Hematopoietic multipotent progenitor cell treated with erythropoietin and hydrocortisone succinate and interleukin-3 and kit ligand, for 6 days (in vitro differentiated cells): ENCODE measurements at regions not wholly inside any gene's neighbourhood (a gene's known extent, or its start where the extent isn't known, plus 50 kb on each side); places are given as distances from the start of the nearest gene placed in this dataset.

Source experiments
- DNase-seq: peaks from one replicate; pipeline ENCODE4 v3.0.0-alpha.2; 2015

DNA sequence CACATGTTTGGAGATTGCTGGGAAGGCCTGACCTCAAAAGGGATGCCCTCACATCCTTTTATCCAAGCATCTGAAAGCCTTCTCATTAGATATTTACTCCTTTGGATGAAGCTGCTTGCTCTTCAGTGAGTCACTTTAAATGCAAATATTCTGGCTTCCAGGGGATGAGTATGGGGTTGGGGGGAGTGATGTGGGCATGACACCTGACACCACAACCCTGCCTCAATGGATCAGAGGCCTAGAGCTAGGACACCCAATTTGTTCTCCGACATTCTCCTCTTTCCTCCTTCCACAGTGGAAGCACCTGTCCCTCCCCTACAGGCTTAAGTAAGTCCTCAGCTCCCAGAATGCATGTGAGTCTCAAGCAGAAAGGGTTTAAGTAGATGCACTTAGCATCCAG lies 238.3 kb downstream of the OMA1 start:
- no peak for DNase-seq

DNA sequence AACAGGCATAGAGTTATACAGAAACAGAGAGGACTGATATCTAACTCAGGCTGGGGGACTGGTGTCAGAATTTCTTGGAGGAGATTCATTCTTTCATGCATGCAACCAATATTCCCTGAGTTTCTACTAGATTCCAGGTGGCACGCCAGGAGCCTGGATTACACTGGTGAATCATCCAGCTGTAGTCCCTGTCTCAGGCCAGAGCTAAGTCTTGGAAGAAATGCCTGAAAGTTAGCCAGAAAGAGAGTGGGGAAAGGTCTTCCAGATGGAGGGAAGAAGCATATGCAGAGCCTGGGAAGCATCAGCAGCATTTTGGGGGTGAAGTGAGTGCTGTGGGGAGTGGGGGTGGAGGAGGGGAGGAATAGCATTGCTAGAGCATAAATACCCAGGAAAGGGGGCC lies 239.1 kb downstream of the OMA1 start:
- no peak for DNase-seq

DNA sequence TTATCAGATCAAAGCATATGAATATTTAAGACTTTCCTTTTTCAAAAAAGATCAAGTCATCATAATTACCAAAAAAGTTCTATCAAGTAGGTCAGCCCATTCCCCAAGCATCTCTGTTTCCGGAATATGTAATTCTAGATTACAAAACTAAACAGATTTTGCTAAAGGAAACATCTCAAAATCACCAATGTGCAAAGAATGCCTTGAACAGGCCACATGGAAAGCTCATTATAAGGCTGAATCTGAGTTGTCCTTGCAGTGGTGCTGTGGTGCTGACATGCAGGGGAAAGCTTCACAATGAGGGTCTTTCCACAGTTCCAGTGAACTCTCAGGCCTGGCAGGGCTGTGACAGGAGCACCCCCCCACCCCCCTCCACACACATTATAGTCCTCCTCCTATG lies 240.9 kb downstream of the OMA1 start:
- no peak for DNase-seq

DNA sequence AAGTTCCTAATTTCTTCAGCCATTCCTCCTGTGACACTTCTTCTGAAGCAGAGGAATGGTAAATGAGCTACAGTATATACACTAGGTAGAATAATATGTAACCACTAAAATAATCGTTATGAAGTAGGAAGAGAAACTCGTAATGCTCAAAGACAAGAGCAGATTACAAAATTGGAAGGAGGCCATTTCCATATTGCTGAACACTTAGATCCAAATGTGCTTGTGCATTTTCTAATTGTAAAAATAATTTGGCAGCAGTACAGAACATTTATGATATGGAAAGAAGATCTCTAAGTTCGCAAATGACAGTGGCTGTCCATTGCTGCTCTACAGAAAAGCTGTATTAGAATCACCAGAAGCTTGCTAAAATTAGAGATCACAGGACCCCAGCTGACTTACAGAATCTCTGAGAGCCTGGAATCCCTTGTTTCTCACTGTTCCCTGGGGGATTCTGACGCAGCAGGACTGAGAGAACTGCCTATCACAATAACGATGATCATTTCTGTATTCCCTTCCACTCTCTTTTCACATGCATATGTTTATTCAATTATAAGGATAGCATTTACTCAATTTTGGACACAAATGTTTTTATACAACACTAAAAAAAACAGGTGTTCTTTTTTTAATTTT lies 242.1 kb downstream of the OMA1 start:
- DNase-seq, result no peak

DNA sequence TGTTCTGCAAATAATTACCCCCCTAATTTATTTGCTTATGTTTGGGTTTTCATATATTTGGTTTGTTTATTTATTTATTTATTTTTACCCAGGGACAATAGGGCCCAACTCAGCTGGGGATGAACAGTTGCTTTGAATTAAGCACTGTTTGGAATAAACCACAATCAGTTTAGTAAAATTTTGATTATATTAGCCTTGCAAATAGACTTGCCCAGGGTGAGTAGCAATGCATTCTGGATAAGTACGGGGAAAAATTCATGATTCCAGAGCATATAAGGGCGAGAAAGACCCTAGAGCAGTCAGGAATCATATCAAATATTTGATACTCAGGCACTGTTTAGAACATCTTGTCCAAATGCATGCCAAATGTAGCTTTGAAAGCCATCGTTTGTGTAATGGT lies 242.7 kb downstream of the OMA1 start:
- DNase-seq, result no peak

DNA sequence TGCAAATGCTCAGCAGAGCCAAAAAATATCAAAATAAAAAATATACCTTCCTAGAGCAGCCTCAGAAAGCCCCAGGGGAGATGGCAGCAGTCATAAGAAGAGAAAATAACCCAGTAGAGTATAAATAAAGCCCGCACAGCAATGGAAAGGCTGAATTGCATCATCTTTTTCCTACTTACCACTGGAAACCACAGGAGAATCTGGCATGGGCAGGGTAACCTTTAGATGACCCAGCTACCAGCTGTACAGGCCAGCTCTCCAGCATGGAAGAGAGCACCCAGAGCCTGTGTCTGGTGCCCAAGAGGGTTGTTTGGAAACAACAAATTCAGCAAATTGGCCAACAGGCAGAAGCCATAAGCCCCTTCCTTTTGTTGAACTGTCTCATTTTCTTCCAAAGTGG lies 253.1 kb downstream of the OMA1 start:
- DNase-seq, result no peak

DNA sequence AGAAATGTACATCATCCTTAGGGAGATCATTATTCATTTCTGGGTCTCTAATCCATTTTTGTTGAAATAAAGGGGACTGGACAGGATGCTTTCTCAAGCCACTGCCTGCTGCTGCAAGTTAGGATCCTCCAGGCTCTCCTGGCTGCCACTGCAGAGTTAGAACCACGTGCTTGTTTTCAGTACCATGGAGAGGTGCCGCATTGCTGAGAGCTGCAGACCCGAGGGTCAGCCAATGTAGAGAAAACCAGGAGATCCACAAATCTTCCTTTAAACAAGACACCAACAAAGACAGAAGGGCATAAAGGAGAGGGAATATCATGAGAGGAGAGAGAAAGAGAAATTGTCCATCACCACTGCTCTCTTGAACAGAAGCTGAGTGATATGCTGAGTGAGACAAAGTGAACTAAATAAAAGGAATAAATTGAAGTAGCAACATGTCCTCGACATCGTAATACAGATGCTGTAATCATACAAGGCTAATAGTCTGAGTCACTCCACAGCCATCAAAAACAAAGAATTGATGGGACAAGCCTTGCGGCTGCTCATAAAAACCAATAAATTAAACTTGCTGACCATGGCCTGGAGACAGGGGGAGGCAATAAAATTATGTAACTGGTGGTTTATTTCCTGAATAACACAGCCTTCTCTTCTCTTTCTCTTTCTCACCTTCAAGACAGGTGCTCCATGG lies 255.7 kb downstream of the OMA1 start:
- peak; percentile 36 for DNase-seq

DNA sequence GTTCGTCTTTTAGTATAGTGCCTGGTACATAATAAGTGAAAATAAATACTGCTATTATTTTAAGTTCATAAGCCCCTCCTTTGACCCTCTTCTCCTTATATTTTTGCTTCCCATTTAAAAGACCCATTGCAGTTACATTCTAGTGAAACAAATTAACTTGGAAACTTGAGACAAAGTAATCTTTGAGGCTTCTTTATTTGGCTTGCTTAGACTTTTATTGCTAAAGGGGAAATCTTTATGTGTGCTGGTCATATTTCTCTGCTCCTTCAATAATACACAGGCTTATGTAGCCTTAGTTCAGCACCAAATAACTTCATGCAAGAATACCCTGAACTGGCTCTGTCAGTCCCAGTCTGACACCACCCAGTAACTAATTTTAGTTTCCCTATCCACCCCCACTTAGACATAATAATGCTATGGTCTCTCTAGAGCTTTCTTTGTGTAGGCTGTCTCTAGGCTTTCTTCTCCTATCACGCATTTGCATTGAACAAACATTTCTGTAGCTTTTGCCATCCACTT lies 257.8 kb downstream of the OMA1 start:
- no peak for DNase-seq

DNA sequence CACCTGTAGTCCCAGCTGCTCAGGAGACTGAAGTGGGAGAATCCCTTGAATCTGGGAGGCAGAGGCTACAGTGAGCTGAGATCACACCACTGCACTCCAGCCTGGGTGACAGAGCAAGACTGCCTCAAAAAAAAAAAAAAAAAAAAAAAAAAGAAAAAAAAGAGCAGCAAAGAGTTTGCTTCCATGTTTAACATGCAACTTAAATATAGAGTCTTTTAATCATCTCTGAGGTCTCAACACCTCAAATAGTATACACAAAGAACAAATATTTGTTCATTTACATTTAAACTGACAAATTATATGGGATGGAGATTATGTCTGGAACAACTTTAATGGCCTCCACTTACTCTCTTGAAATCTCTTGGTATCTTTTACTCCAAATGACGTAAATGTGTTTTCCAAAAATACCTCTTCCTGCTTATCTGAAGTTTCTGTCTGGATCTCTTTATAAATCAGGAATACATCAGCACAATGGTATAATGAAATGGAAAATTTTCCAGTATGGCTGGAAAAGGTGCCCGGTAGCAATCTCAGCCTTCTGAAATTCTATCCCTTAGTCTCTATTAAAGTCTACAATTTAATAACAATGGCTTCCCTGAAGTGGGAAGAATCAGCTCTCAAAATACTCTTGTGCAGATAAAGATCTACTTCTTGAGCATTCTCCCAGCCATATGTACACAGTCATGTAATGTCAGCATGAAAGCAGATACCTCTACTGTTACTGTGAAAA lies 258.5 kb downstream of the OMA1 start:
- no peak for DNase-seq

DNA sequence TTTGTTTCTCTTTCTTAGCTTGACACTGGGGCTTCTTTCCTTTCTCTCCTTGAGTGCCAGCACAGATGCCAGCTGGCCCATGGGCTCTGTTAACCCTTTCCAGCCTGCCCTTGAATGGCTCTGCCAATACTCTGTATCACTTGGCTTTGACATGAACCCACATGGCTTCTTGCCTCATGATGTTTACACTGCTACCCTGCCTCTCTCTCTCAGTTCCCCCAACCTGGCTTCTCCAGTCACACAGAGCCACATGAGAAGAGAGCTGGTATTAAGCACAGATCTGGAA lies 262.4 kb downstream of the OMA1 start:
- DNase-seq, result no peak

DNA sequence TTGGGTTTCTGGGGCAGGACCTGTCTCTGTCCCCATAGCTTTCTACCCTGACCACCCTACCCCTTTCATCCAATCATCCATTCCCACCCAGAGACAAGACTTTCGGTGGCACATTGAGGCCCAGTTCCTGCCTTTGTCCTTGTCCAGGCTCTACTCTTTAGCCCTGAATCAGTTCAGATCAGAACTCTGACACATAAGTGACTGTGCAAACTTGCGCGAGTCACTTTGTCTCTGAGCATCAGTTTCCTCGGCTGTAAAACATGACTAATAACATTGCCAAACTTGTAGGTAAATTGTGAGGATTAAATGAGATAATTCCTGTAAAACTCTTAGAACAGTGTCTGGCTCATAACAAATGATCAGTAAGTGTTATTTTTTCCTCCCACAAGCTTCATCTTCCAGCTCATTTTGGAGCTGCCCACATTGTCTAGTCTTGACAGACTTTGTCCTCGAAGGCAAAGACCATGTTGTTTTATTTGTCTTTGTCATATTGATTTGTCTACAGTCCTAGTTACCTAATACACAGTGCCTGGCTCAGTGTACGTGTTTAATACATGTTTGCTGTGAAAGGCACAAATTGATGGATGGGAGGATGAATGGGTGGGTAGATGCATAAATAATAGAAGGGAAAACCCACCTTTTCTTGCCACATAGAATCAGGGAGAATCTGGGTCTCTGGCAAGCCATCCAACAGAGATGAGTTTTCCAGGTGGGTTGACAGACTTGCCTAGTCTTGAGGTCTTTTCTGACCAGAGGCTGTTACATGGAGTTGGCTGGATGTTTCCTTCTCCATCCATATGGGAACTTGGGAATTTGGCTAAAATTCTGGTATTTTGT lies 262.9 kb downstream of the OMA1 start:
- no peak for DNase-seq

DNA sequence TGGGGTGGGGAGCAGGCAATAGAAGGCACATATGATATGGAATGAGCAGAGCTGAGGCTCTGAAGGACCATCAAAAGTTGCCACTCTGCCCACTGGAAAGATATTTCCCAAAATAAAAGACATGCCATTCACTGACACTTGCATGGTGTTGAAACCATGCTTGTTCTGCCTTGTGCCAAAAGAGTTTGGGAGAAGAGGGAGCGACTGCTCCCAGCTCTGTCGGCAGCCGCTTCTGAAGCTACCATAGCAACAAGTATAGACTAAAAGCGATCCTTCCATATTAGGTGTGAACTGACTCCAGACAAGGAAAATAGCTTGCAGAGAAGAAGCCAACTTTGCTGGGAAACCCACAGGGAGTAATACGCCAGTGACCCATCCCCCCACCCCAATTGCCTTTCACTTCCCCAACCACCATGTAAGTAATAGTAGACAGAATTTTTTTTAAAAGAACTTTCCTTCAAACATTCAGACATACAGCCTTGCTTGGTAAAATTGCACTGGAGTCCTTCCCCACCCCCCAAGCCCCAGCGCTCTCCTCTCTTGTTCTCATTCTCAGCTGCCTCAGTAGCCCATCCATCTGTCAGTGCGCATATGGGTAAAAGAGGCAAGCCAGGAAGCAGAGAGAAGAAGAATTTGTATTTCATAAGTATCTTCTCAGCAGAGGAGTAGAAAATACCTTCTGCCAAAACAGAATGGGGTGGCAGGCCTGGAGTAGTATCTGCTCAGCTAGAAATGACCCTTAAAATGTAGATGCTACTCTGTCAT lies 263.7 kb downstream of the OMA1 start:
- DNase-seq, result no peak

DNA sequence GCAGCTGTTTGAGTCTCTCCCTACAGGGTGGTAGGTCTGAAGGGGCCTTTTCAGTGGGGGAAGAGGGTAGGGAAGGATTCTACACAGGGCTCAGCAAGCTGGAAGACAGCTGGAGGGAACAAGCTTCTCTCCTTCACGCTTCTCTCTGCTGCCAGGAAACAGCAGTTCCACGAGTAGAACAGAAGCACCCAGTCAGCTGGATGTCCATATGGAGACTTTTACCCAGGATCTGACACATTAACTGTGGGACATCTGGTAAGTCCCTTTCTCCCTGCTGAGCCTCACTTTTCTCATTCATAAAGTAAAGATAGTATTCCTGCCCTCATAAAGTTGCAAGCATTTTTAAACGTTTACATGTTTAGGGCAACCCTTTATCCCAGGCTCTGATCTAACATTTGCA lies 280.3 kb downstream of the OMA1 start:
- no peak for DNase-seq

DNA sequence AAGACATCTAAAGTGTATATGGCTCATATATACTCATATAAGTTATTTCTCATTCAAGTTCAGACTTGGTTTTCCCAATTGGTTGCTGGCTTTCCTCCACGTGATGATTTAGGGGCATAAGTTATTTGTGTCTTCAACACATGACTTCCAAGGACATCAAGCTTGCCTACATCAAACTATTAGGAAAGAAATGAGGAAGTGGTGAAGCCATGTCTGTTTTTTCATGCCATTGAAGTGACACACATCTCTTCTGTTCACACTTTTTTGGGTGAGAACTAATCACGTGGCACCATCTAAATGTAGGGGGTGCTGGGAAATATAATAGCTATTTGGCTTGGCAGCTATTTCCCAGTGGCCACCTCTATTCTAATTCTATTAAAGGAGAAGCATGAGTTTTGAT lies 282.1 kb downstream of the OMA1 start:
- no peak for DNase-seq

DNA sequence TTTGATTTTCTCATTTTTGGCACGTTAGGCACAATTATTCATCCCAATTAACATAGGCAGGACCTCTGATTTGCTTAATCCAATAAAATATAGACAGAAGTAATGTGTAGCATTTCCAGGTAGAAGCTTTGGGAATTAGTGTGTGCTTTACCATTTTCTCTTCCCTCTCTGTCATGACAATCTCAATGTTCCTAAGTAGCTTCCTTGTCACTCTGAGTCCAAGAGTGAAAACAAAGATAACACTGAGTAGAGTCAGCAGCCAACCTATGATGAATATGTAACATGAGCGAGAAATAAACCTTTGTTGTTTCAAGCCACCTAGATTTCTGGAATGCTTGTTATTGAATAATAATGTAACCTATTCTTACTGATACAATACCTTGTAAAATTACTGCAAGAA lies 283.8 kb downstream of the OMA1 start:
- no peak for DNase-seq

DNA sequence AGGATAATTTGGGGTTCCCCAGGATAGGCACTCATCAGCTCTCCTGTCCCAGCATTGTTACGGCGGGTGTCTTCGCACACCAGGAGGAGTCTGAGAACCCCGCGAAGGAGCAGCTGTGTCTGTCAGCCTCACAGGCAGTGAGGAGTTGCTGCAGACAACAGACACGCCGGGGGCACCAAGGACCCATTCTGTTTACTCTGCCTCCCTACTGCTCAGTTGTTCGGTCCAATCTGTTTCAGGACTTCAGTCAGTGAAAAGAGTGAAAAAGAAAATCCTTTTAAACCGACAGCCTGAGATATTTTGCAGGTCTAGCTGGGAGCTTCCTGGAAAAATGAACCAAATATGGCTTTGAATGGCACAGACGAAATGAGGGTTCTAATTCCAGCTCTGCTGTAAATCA lies 288.4 kb downstream of the OMA1 start:
- DNase-seq, result no peak

DNA sequence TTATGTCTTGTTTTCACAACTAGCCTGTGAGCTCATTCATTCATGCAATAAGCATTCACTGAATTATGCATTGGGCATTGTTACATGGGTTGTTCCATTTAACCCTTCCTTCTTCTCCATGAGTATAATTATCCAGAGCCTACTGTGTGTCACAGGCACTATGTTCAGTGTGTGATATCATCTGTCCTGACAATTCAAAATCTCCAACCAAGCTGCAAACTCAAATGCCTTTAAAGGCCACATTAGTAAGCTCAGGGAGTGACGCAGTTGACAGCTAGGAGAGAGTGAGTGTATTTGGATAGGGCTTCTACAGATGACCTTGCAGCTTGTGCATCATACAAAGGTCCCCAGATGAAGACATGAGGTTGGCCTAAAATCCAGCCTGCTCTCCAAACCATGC lies 289.5 kb downstream of the OMA1 start:
- DNase-seq, result no peak

DNA sequence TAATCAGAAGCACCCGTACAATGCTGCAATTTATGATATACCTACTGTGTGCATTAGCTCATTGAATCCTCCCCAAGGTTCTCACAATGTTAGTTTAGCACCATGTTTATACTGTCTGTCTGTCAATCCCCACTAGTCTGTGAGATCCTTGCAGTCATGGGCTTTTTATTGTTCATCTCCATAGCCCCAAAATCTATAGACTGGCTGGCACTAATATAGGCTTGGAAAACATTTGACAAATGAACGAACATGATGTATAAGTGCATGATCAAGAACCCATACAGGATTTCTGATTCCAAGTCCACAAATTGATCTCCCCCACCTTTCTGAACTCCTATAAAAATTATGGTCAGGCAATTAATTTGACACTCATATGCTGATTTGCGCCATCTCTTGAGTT lies 290.0 kb downstream of the OMA1 start:
- no peak for DNase-seq

DNA sequence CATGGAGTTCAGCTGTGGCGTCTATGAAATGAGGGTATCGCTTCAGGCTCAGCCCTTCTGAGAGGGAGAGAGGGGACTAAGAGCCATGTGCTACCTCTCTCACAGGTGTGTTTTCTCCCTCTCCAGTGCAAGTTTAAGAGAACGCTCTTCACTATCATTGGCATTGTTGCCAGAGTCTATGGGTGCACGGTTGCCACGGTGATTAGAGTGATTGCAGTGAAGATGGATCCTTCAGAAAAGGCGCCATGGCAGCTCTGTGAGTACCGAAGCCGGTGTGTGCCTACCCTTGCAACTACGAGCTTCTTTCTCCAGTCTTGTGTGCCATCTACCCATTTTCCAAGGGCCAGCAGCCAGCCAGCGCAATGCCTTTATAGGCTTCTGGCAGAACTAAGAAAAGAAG lies 290.5 kb downstream of the OMA1 start:
- DNase-seq, result no peak

DNA sequence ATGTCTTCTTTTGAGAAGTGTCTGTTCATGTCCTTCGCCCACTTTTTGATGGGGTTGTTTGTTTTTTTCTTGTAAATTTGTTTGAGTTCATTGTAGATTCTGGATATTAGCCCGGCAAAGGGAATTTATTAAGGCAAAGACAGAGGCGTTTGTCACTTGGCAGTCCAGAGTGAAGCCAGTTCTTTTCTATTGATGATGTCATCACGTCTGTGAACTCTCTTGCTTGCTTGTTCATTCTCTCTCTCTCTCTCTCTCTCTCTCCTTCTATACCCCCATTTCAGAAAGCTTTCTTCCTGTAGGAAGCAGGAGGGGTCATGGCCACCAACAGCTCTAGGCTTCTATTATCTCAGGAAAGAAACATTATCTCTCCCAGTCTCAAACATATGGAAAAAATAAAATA lies 291.3 kb downstream of the OMA1 start:
- DNase-seq, result no peak

DNA sequence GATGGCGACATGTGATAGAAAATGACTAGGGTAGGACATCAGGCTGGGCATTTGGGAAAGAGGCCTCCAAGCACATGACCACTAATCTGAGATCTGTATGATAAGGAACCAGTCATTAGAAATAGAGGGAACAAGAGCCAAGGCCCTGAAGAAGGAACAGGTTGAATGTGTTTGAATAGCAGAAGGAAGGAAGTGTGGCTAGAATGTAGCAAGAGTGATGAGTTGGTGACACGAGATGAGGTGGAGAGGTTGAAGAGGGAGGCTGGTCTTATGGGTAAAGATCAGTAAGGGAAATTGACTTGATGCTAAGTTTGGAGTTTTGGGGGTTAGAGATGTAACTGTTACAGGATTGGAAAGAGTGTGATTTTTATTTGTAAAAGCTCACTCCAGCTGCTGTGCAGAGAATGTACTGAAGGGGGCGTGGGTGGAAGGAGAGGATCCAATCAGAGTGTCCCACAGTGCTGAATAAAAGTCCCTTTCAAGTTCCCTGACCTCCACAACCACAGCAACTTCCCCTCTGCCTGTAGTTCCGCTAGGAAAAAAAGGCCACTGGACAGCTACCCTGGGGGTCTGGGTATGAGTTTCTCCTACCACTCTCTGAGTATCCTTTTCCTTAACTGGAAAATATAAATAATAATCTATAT lies 295.0 kb downstream of the OMA1 start:
- DNase-seq, result peak; percentile 51

DNA sequence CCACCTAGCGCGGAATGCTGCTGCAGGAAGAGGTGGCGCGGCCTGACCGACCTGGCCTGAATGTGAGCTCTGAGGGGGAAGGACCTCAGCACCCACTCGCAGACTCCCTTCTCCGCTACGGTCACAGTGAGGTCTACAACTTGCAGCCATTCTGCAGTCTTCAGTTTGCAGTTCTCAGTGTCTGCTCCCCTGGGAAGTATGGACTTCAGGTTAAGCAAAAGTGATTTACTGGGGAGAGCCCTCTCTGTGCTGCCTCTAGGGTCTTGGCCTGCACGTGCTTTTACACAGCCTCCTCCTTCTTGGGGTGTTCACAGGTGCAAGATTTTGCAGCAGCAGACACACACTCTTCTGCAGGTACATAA lies 296.0 kb downstream of the OMA1 start:
- no peak for DNase-seq
